ENCODE measurements at regions not wholly inside any gene's neighbourhood (a gene's known extent, or its start where the extent isn't known, plus 50 kb on each side); places are given as distances from the start of the nearest gene placed in this dataset.
A peak's percentile ranks its signal among the peaks of the same experiment; 100 is the strongest.
"Not testable (repeated sequence)": the region's sequence is repeated elsewhere in the genome, so short reads cannot be mapped to it uniquely, and the experiment has no call there.

DNA sequence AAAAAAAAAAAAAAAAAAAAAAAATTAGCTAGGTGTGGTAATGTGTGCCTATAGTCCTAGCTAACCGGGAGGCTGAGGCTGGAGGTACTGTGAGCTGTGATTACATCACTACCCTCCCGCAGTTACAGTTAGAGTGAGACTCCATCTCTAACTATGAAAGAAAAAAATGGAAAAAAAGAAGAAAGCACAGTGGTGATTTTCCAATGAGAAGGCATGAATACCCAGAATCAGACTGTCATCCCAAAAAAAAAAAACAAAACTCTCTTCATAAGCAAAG lies 269.9 kb upstream of the MKLN1 start:
- peak; percentile 59 for DNase-seq
- H3K4me2 ChIP-seq (replicated peaks; ENCODE audit: low read depth, low read length, poor library complexity, severe bottlenecking): peak overlapping the region; percentile 65

DNA sequence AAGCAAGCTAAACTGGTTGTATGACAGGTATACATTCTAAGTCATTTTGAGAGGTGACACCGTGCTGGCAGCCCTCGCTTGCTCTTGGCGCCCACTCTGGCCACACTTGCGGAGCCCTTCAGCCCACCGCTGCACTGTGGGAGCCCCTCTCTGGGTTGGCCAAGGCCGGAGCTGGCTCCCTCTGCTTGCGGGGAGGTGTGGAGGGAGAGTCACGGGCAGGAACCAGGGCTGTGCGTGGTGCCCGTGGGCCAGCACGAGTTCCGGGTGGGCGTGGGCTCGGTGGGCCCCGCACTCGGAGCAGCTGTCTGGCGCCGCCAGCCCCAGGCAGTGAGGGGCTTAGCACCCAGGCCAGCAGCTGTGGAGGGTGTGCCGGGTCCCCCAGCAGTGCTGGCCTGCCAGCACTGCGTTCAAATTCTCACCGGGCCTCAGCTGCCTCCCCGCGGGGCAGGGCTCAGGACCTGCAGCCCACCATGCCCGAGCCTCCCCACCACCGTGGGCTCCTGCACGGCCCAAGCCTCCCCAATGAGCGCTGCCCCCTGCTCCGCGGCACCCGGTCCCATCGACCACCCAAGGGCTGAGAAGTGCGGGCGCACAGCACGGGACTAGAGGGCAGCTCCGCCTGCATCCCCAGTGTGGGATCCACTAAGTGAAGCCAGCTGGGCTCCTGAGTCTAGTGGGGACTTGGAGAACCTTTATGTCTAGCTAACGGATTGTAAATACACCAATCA lies 269.0 kb upstream of the MKLN1 start:
- intact Hi-C loops (cut with micrococcal nuclease); H3K36me3 ChIP-seq (replicated peaks in 1 of 2; ENCODE audit: control extremely low read depth in 1 of 2, control insufficient read depth in 1 of 2, extremely low read depth in 1 of 2, insufficient read depth in 2 of 2, low read length in 1 of 2); H3K4me3 Mint-ChIP-seq; H3K27ac Mint-ChIP-seq; H2AFZ ChIP-seq (ENCODE audit: insufficient read depth, low read depth, low read length, poor library complexity, severe bottlenecking); H3K4me3 ChIP-seq (ENCODE audit: control extremely low read depth in 1 of 5, extremely low read depth in 1 of 5, insufficient read depth in 1 of 5, low read depth in 2 of 5, low read length in 4 of 5); H3K9me3 ChIP-seq (ENCODE audit: control extremely low read depth in 1 of 3, control insufficient read depth in 2 of 3, insufficient read depth in 1 of 3, low read length in 2 of 3); H3K9ac ChIP-seq (ENCODE audit: low read length); H3K27me3 ChIP-seq (replicated peaks in 1 of 4; ENCODE audit: control extremely low read depth in 1 of 4, control insufficient read depth in 3 of 4, insufficient read depth in 4 of 4, low read length in 3 of 4); H3K27me3 Mint-ChIP-seq; POLR2A ChIA-PET; DNase-seq; H3K9me3 Mint-ChIP-seq (ENCODE audit: insufficient read depth); ATAC-seq (ENCODE audit: low read depth): not testable (repeated sequence)
- CTCF ChIA-PET: interaction anchor here (0.6 to 5.6 kb wide), 6 partner anchors 9 to 76 kb away, joined by 3 to 25 read pairs (median 4); no protein-coding TSS in a partner anchor
- H3K79me2 ChIP-seq (ENCODE audit: control insufficient read depth, insufficient read depth, low read length): peaks cover 100% of the 10 kb centered on the region
- H3K4me1 ChIP-seq (ENCODE audit: control insufficient read depth in 2 of 2, insufficient read depth in 2 of 2, low read length in 2 of 2): peaks cover 59 to 68% of the 10 kb centered on the region in 2 donors
- peak overlapping the region; percentile 96 for H3K27ac ChIP-seq (ENCODE audit: low read length in 2 of 2)
- whole genome bisulfite sequencing (ENCODE audit: insufficient coverage): 94% methylated on average over 27 of the region's 36 CpGs
- peak overlapping the region; percentile 65 for H3K4me2 ChIP-seq (replicated peaks; ENCODE audit: low read depth, low read length, poor library complexity, severe bottlenecking)
- peaks cover 74% of the 10 kb centered on the region for H4K20me1 ChIP-seq (ENCODE audit: control insufficient read depth, insufficient read depth, low read length, poor library complexity, severe bottlenecking)
- peaks cover 74% of the 10 kb centered on the region for H3K4me1 Mint-ChIP-seq

More for the DNA sequence above, 269.9 kb upstream of the MKLN1 start:
- Mint-ChIP-seq H3K27ac (peak overlapping the region; percentile 87), H3K27me3 (no peaks in the 10 kb centered on the region), H3K4me3 (peak overlapping the region; percentile 81), H3K9me3 (ENCODE audit: insufficient read depth) (no peaks in the 10 kb centered on the region), H3K4me1 (peaks cover 69% of the 10 kb centered on the region)
- Histone ChIP-seq H3K79me2 (ENCODE audit: control insufficient read depth, insufficient read depth, low read length) (peaks cover 100% of the 10 kb centered on the region), H3K27me3 (replicated peaks in 1 of 4; ENCODE audit: control extremely low read depth in 1 of 4, control insufficient read depth in 3 of 4, insufficient read depth in 4 of 4, low read length in 3 of 4) (no peaks in the 10 kb centered on the region), H4K20me1 (ENCODE audit: control insufficient read depth, insufficient read depth, low read length, poor library complexity, severe bottlenecking) (peaks cover 74% of the 10 kb centered on the region), H3K36me3 (replicated peaks in 1 of 2; ENCODE audit: control extremely low read depth in 1 of 2, control insufficient read depth in 1 of 2, extremely low read depth in 1 of 2, insufficient read depth in 2 of 2, low read length in 1 of 2) (peaks cover 0 to 1% of the 10 kb centered on the region in 2 experiments), H3K4me1 (ENCODE audit: control insufficient read depth in 2 of 2, insufficient read depth in 2 of 2, low read length in 2 of 2) (peaks cover 67 to 75% of the 10 kb centered on the region in 2 donors), H3K9ac (ENCODE audit: low read length) (peak overlapping the region; percentile 39), H2AFZ (ENCODE audit: insufficient read depth, low read depth, low read length, poor library complexity, severe bottlenecking) (no peak overlapping the region), H3K9me3 (ENCODE audit: control extremely low read depth in 1 of 3, control insufficient read depth in 2 of 3, insufficient read depth in 1 of 3, low read length in 2 of 3) (peaks cover 0 to 4% (median 0%) of the 10 kb centered on the region in 3 donors), H3K4me3 (ENCODE audit: control extremely low read depth in 1 of 5, extremely low read depth in 1 of 5, insufficient read depth in 1 of 5, low read depth in 2 of 5, low read length in 4 of 5) (peak overlapping the region in 2 of 5 experiments; percentile 29), H3K27ac (ENCODE audit: low read length in 2 of 2) (peak overlapping the region; percentile 96)
- CTCF ChIA-PET: interaction anchor here (0.6 to 5.6 kb wide), 7 partner anchors 10 to 342 kb away, joined by 3 to 25 read pairs (median 4); no protein-coding TSS in a partner anchor
- POLR2A ChIA-PET: interaction anchor here (0.6 to 1.2 kb wide), 5 partner anchors 15 to 253 kb away, joined by 3 to 7 read pairs (median 3); no protein-coding TSS in a partner anchor
- TF ChIP-seq, protein P1, sequence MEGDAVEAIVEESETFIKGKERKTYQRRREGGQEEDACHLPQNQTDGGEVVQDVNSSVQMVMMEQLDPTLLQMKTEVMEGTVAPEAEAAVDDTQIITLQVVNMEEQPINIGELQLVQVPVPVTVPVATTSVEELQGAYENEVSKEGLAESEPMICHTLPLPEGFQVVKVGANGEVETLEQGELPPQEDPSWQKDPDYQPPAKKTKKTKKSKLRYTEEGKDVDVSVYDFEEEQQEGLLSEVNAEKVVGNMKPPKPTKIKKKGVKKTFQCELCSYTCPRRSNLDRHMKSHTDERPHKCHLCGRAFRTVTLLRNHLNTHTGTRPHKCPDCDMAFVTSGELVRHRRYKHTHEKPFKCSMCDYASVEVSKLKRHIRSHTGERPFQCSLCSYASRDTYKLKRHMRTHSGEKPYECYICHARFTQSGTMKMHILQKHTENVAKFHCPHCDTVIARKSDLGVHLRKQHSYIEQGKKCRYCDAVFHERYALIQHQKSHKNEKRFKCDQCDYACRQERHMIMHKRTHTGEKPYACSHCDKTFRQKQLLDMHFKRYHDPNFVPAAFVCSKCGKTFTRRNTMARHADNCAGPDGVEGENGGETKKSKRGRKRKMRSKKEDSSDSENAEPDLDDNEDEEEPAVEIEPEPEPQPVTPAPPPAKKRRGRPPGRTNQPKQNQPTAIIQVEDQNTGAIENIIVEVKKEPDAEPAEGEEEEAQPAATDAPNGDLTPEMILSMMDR (IDR thresholded peaks at IDR 0.05): no peak
- no peak for TF ChIP-seq EZH2 (IDR thresholded peaks at IDR 0.05; ENCODE audit: borderline replicate concordance, insufficient read depth, low read depth, low read length, poor library complexity, severe bottlenecking)
- peak; percentile 44 for ATAC-seq (ENCODE audit: low read depth)
- WGBS (ENCODE audit: insufficient coverage): no CpG with 5 or more reads among the region's 2 CpGs
- intact Hi-C loops (cut with micrococcal nuclease): no loop called here

DNA sequence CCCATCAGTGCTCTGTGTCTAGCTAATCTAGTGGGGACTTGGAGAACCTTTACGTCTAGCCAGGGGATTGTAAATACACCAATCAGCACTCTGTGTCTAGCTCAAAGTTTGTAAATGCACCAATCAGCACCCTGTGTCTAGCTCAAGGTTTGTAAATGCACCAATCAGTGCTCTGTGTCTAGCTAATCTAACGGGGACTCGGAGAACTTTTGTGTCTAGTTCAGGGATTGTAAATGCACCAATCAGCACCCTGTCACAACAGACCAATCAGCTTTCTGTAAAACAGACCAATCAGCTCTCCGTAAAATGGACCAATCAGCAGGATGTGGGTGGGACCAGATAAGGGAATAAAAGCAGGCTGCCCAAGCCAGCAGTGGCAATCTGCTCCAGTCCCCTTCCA lies 268.3 kb upstream of the MKLN1 start:
- intact Hi-C loops (cut with micrococcal nuclease); H3K27me3 Mint-ChIP-seq; H3K9me3 ChIP-seq (ENCODE audit: control extremely low read depth in 1 of 3, control insufficient read depth in 2 of 3, insufficient read depth in 1 of 3, low read length in 2 of 3); POLR2A ChIA-PET; H3K36me3 ChIP-seq (replicated peaks in 1 of 2; ENCODE audit: control extremely low read depth in 1 of 2, control insufficient read depth in 1 of 2, extremely low read depth in 1 of 2, insufficient read depth in 2 of 2, low read length in 1 of 2); DNase-seq; H3K9me3 Mint-ChIP-seq (ENCODE audit: insufficient read depth); H2AFZ ChIP-seq (ENCODE audit: insufficient read depth, low read depth, low read length, poor library complexity, severe bottlenecking); H3K4me2 ChIP-seq (replicated peaks; ENCODE audit: low read depth, low read length, poor library complexity, severe bottlenecking); H3K27me3 ChIP-seq (replicated peaks in 1 of 4; ENCODE audit: control extremely low read depth in 1 of 4, control insufficient read depth in 3 of 4, insufficient read depth in 4 of 4, low read length in 3 of 4); H3K4me3 ChIP-seq (ENCODE audit: control extremely low read depth in 1 of 5, extremely low read depth in 1 of 5, insufficient read depth in 1 of 5, low read depth in 2 of 5, low read length in 4 of 5); ATAC-seq (ENCODE audit: low read depth); H3K9ac ChIP-seq (ENCODE audit: low read length): not testable (repeated sequence)
- WGBS (ENCODE audit: insufficient coverage): no CpG with 5 or more reads among the region's 4 CpGs
- Histone ChIP-seq H4K20me1 (ENCODE audit: control insufficient read depth, insufficient read depth, low read length, poor library complexity, severe bottlenecking) (peaks cover 75% of the 10 kb centered on the region), H3K79me2 (ENCODE audit: control insufficient read depth, insufficient read depth, low read length) (peaks cover 100% of the 10 kb centered on the region), H3K4me1 (ENCODE audit: control insufficient read depth in 2 of 2, insufficient read depth in 2 of 2, low read length in 2 of 2) (peaks cover 53 to 64% of the 10 kb centered on the region in 2 donors), H3K27ac (ENCODE audit: low read length in 2 of 2) (peak overlapping the region in 1 of 2 donors; percentile 96)
- H3K27ac Mint-ChIP-seq: peak overlapping the region; percentile 69
- peak overlapping the region; percentile 24 for H3K4me3 Mint-ChIP-seq
- H3K4me1 Mint-ChIP-seq: peaks cover 74% of the 10 kb centered on the region
- CTCF ChIA-PET: interaction anchor here (0.6 to 5.6 kb wide), 6 partner anchors 9 to 76 kb away, joined by 3 to 25 read pairs (median 4); no protein-coding TSS in a partner anchor

Measured in B cell (primary cell).